NCI-H2227 (cell line): ENCODE measurements at regions not wholly inside any gene's neighbourhood (a gene's known extent, or its start where the extent isn't known, plus 50 kb on each side); places are given as distances from the start of the nearest gene placed in this dataset.

Experiments used
- DNase-seq: peaks from one replicate; lab custom pipeline; 2025; ENCODE audit not compliant: unreplicated experiment; lab: John Stamatoyannopoulos, UW

- no peak for DNase-seq
Observed at GRCh38 chr16:9500872-9501271, 409.4 kb downstream of the HAPSTR1 start.

GRCh38 chr16:9503251-9503984 lies 412.0 kb downstream of the HAPSTR1 start:
- DNase-seq: no peak

GRCh38 chr16:9508328-9508936 lies 417.0 kb downstream of the HAPSTR1 start:
- DNase-seq: no peak

- no peak for DNase-seq
Observed at GRCh38 chr16:9509663-9510062, 418.2 kb downstream of the HAPSTR1 start.

- DNase-seq: no peak
Observed at GRCh38 chr16:9511389-9511788, 419.9 kb downstream of the HAPSTR1 start.

GRCh38 chr16:9516444-9516843 lies 425.0 kb downstream of the HAPSTR1 start:
- DNase-seq: no peak

GRCh38 chr16:9518051-9518450 lies 426.6 kb downstream of the HAPSTR1 start:
- no peak for DNase-seq

- DNase-seq: no peak
Observed at GRCh38 chr16:9518581-9518980, 427.1 kb downstream of the HAPSTR1 start.

GRCh38 chr16:9521749-9522370 lies 430.4 kb downstream of the HAPSTR1 start:
- DNase-seq: no peak

GRCh38 chr16:9522614-9523013 lies 431.2 kb downstream of the HAPSTR1 start:
- DNase-seq: no peak

GRCh38 chr16:9523994-9524393 lies 432.6 kb downstream of the HAPSTR1 start:
- no peak for DNase-seq

GRCh38 chr16:9525037-9525436 lies 433.6 kb downstream of the HAPSTR1 start:
- DNase-seq: no peak

GRCh38 chr16:9526791-9527190 lies 435.3 kb downstream of the HAPSTR1 start:
- DNase-seq: no peak

- DNase-seq: no peak
Observed at GRCh38 chr16:9527976-9528375, 436.5 kb downstream of the HAPSTR1 start.

GRCh38 chr16:9528511-9529079 lies 437.2 kb downstream of the HAPSTR1 start:
- no peak for DNase-seq

GRCh38 chr16:9533042-9533441 lies 441.6 kb downstream of the HAPSTR1 start:
- DNase-seq: no peak

GRCh38 chr16:9534759-9535158 lies 443.3 kb downstream of the HAPSTR1 start:
- DNase-seq: no peak

GRCh38 chr16:9536905-9537304 lies 445.5 kb downstream of the HAPSTR1 start:
- no peak for DNase-seq

- DNase-seq: no peak
Observed at GRCh38 chr16:9539346-9539745, 447.9 kb downstream of the HAPSTR1 start.

GRCh38 chr16:9541723-9542122 lies 450.3 kb downstream of the HAPSTR1 start:
- DNase-seq: no peak

GRCh38 chr16:9542165-9542755 lies 450.8 kb downstream of the HAPSTR1 start:
- DNase-seq: no peak
